Suprapubic skin (tissue), 4 donors: ENCODE measurements at regions not wholly inside any gene's neighbourhood (a gene's known extent, or its start where the extent isn't known, plus 50 kb on each side); places are given as distances from the start of the nearest gene placed in this dataset.

Source experiments
- DNase-seq, 2 donors: peaks; one replicate each; pipeline ENCODE4 v3.0.0-alpha.2; 2019; ENCODE audit warnings: low spot score in 2 of 2
- H3K27ac ChIP-seq: fragments of 200-600 bp; sonication (generic); one replicate; pipeline ENCODE4 v1.5.1; 2019
- H3K27me3 ChIP-seq: fragments of 200-600 bp; sonication (generic); one replicate; pipeline ENCODE4 v1.5.1; 2019
- H3K36me3 ChIP-seq: fragments of 200-600 bp; sonication (generic); one replicate; pipeline ENCODE4 v1.5.1; 2019
- H3K4me1 ChIP-seq: fragments of 200-600 bp; sonication (generic); one replicate; pipeline ENCODE4 v1.5.1; 2019
- H3K4me3 ChIP-seq: fragments of 200-600 bp; sonication (generic); one replicate; pipeline ENCODE4 v1.5.1; 2019; ENCODE audit warnings: mild to moderate bottlenecking
- H3K9me3 ChIP-seq: fragments of 200-600 bp; sonication (generic); one replicate; pipeline ENCODE4 v1.5.1; 2019
- EP300 ChIP-seq: sonication (generic); formaldehyde crosslinking; IDR thresholded peaks from one replicate; pipeline ENCODE4 v1.6.1; 2017; ENCODE audit warnings: antibody characterized with exemption
- POLR2A ChIP-seq, 2 donors: fragments of 450-650 bp; IDR thresholded peaks; one replicate each; pipeline ENCODE4 v1.6.1; 2017; ENCODE audit warnings: antibody characterized with exemption in 2 of 2, mild to moderate bottlenecking in 2 of 2, moderate library complexity in 2 of 2
- POLR2AphosphoS5 ChIP-seq, 3 donors: sonication (generic); formaldehyde crosslinking; IDR thresholded peaks; one replicate each; pipeline ENCODE4 v1.6.1; 2017; ENCODE audit warnings: antibody characterized with exemption in 3 of 3
- WGBS: methylation state at CpG from one replicate; pipeline ENCODE4 v1.1.5; 2018; 5-methylcytosine and 5-hydroxymethylcytosine counted together
- TF ChIP-seq, protein P1 (sequence below), 2 donors: fragments of 200-600 bp in 1 of 2; fragments of 450-650 bp in 1 of 2; sonication (generic) in 1 of 2; IDR thresholded peaks; one replicate each; pipeline ENCODE4 v1.5.1; 2016 to 2019; ENCODE audit warnings: antibody characterized with exemption in 2 of 2, mild to moderate bottlenecking in 1 of 2, moderate library complexity in 1 of 2

DNA sequence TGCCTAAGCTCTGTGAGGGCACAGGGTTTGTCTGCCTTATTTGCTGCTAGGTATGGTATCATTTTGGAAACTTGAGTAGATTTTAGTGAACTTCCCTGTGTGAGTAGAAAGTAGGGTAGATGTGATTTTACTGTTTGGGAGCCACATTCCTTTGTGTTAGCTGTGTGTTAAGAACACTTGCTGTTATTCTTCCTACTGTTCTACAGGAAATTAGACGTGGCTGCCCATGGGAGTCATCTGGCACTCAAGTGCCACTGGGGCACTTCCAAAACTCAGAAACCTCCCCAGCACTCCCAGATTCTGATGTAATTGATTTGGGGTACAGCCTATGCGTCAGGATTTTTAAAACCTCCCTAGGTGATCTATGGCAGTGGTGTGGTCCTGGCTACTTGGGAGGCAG is 369.9 kb upstream of the C2CD4B start:
- no peak overlapping the region for H3K27ac ChIP-seq
- H3K36me3 ChIP-seq = no peaks in the 10 kb centered on the region
- WGBS = 54% methylated on average over 2 of the region's 2 CpGs
- no peaks in the 10 kb centered on the region for H3K27me3 ChIP-seq
- no peaks in the 10 kb centered on the region for H3K9me3 ChIP-seq
- H3K4me3 ChIP-seq = no peak overlapping the region
- TF ChIP-seq POLR2AphosphoS5 (IDR thresholded peaks at IDR 0.05) (no peak), POLR2A (IDR thresholded peaks at IDR 0.05) (no peak), EP300 (no peak)
- TF ChIP-seq, protein P1, sequence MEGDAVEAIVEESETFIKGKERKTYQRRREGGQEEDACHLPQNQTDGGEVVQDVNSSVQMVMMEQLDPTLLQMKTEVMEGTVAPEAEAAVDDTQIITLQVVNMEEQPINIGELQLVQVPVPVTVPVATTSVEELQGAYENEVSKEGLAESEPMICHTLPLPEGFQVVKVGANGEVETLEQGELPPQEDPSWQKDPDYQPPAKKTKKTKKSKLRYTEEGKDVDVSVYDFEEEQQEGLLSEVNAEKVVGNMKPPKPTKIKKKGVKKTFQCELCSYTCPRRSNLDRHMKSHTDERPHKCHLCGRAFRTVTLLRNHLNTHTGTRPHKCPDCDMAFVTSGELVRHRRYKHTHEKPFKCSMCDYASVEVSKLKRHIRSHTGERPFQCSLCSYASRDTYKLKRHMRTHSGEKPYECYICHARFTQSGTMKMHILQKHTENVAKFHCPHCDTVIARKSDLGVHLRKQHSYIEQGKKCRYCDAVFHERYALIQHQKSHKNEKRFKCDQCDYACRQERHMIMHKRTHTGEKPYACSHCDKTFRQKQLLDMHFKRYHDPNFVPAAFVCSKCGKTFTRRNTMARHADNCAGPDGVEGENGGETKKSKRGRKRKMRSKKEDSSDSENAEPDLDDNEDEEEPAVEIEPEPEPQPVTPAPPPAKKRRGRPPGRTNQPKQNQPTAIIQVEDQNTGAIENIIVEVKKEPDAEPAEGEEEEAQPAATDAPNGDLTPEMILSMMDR (IDR thresholded peaks at IDR 0.05) = no peak
- DNase-seq = no peak
- no peaks in the 10 kb centered on the region for H3K4me1 ChIP-seq

DNA sequence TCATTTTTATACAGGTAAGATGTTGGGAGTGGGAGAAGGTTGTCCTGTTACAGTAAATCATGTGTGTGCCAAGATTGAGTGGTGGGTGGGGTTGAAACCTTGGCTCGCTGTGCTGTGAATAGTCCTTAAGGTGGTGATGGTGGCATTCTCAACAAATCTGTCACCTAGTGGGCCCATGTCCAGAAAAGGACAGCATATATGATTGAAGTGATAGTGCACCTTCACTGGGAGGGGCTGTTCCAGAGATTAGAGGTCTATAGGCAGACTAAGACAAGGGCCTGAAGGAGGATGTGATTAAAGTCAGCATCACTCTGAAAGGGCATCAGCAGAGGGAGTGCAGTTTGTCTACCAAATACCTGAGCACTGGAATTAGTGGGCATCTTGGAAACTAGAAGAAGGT is 374.2 kb upstream of the C2CD4B start:
- TF ChIP-seq POLR2A (IDR thresholded peaks at IDR 0.05) (no peak), POLR2AphosphoS5 (IDR thresholded peaks at IDR 0.05) (no peak), EP300 (no peak)
- TF ChIP-seq, protein P1 (IDR thresholded peaks at IDR 0.05) = no peak
- Histone ChIP-seq H3K9me3 (no peaks in the 10 kb centered on the region), H3K36me3 (no peaks in the 10 kb centered on the region), H3K27ac (no peak overlapping the region), H3K4me3 (no peak overlapping the region), H3K27me3 (no peaks in the 10 kb centered on the region), H3K4me1 (no peaks in the 10 kb centered on the region)
- no peak for DNase-seq
- WGBS = 60% methylated on average over 1 of the region's 1 CpG

DNA sequence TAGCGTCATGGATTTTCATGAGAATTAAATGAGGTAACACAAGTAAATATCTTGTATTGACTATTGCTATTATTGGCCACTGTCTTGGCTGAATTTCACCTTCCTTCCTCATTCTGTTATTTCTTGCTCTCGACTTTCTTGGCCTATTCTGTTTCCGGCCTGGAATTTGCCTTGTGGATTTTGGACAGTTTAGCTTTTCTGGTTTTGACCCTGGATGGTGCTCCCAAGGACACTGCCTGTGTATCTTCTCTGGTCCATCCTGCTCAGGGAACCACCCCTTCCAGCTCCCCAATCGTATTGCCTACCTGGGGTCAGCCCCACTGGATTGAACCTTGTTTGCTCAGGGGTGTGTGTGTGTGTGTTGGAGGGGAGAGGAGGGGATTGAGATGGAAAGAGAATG is 376.2 kb upstream of the C2CD4B start:
- Histone ChIP-seq H3K4me1 (peaks cover 15% of the 10 kb centered on the region), H3K4me3 (no peak overlapping the region), H3K27ac (no peak overlapping the region), H3K9me3 (no peaks in the 10 kb centered on the region), H3K36me3 (no peaks in the 10 kb centered on the region), H3K27me3 (no peaks in the 10 kb centered on the region)
- DNase-seq = no peak
- 86% methylated on average over 4 of the region's 4 CpGs for WGBS
- TF ChIP-seq EP300 = no peak
- no peak for TF ChIP-seq POLR2A (IDR thresholded peaks at IDR 0.05)
- TF ChIP-seq, protein P1 (IDR thresholded peaks at IDR 0.05) = no peak
- no peak for TF ChIP-seq POLR2AphosphoS5 (IDR thresholded peaks at IDR 0.05)

DNA sequence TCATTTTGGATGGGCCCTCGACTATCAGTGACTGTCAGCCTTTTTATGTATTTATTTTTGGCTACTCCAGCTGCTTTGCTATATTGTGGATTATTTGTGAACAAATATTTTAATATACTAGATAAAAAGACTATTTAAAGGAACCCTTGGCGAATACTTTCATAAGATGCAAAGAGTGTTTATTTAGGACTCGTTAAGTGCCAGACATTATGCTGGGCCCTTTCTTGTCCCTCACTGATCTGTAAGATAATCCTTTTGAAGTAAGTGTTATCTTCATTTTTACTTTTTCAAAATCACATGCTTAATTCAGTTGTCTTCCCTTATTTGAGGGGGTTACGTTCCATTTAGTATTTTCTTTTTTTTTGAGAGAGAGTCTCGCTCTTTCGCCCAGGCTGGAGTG is 376.8 kb upstream of the C2CD4B start:
- DNase-seq = no peak
- no peak overlapping the region for H3K4me3 ChIP-seq
- no peaks in the 10 kb centered on the region for H3K36me3 ChIP-seq
- H3K27me3 ChIP-seq = no peaks in the 10 kb centered on the region
- WGBS = 95% methylated on average over 6 of the region's 6 CpGs
- H3K9me3 ChIP-seq = no peaks in the 10 kb centered on the region
- H3K4me1 ChIP-seq = peaks cover 21% of the 10 kb centered on the region
- H3K27ac ChIP-seq = no peak overlapping the region
- TF ChIP-seq EP300 (no peak), POLR2AphosphoS5 (IDR thresholded peaks at IDR 0.05) (no peak), POLR2A (IDR thresholded peaks at IDR 0.05) (no peak)
- TF ChIP-seq, protein P1 (IDR thresholded peaks at IDR 0.05) = no peak

DNA sequence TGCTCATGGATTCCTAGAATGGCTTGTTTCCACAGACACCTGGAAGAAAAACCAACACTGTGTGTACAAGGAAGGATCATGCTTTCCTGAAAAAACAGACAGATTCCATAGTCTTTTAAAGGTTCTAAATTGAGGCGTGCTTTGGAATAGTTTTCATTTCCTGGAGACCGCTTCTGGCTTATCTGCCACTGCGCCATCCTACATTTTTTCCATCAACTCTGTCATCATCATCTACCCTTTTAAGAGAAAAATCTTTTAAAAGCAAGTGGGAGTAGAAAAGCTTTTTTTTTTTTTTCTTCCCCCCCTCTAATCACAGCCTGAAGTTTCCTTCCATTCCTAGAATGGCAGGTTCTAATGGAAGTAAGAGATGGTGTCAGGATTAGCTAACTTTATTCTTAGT is 379.4 kb upstream of the C2CD4B start:
- no peak for TF ChIP-seq EP300
- no peak for TF ChIP-seq POLR2A (IDR thresholded peaks at IDR 0.05)
- TF ChIP-seq POLR2AphosphoS5 (IDR thresholded peaks at IDR 0.05) = no peak
- TF ChIP-seq, protein P1 (IDR thresholded peaks at IDR 0.05) = no peak
- Histone ChIP-seq H3K9me3 (no peaks in the 10 kb centered on the region), H3K4me3 (no peak overlapping the region), H3K36me3 (no peaks in the 10 kb centered on the region), H3K27me3 (no peaks in the 10 kb centered on the region), H3K27ac (no peak overlapping the region), H3K4me1 (peaks cover 37% of the 10 kb centered on the region)
- 91% methylated on average over 3 of the region's 3 CpGs for WGBS
- DNase-seq = no peak
